ENCODE measurements at regions not wholly inside any gene's neighbourhood (a gene's known extent, or its start where the extent isn't known, plus 50 kb on each side); places are given as distances from the start of the nearest gene placed in this dataset.

GRCh38 chr2:67201521-67201920, 195.6 kb upstream of the ETAA1 start:
- no peaks in the 10 kb centered on the region for H3K9me3 ChIP-seq
- no peak overlapping the region for H3K4me3 ChIP-seq
- no peak for TF ChIP-seq POLR2AphosphoS5 (IDR thresholded peaks at IDR 0.05)
- TF ChIP-seq CTCF (IDR thresholded peaks at IDR 0.05) = no peak
- WGBS = 85% methylated on average over 3 of the region's 3 CpGs
- H3K4me1 ChIP-seq = no peaks in the 10 kb centered on the region
- no peak for DNase-seq (ENCODE audit: extremely low spot score)
- H3K27ac ChIP-seq (replicated peaks in 1 of 4) = no peak overlapping the region
- H3K27me3 ChIP-seq = no peaks in the 10 kb centered on the region
- no peaks in the 10 kb centered on the region for H3K36me3 ChIP-seq
- intact Hi-C loops (cut with DNase I) = no loop called here

GRCh38 chr2:67204349-67204748, 192.8 kb upstream of the ETAA1 start:
- H3K4me1 ChIP-seq = no peaks in the 10 kb centered on the region
- H3K27ac ChIP-seq (replicated peaks in 1 of 4) = no peak overlapping the region
- H3K27me3 ChIP-seq = no peaks in the 10 kb centered on the region
- DNase-seq (ENCODE audit: extremely low spot score) = no peak
- H3K4me3 ChIP-seq = no peak overlapping the region
- WGBS = 82% methylated on average over 1 of the region's 1 CpG
- TF ChIP-seq POLR2AphosphoS5 (IDR thresholded peaks at IDR 0.05) (no peak), CTCF (IDR thresholded peaks at IDR 0.05) (no peak), POLR2A (IDR thresholded peaks at IDR 0.05; ENCODE audit: low read depth) (no peak), EP300 (IDR thresholded peaks at IDR 0.05) (no peak)
- intact Hi-C loops (cut with DNase I) = no loop called here
- H3K9me3 ChIP-seq = no peaks in the 10 kb centered on the region
- no peaks in the 10 kb centered on the region for H3K36me3 ChIP-seq

GRCh38 chr2:67208887-67209500, 188.1 kb upstream of the ETAA1 start:
- WGBS = 75% methylated on average over 3 of the region's 3 CpGs
- Histone ChIP-seq H3K4me3 (no peak overlapping the region), H3K9me3 (no peaks in the 10 kb centered on the region), H3K36me3 (no peaks in the 10 kb centered on the region), H3K27me3 (no peaks in the 10 kb centered on the region), H3K27ac (replicated peaks in 1 of 4) (no peak overlapping the region), H3K4me1 (no peaks in the 10 kb centered on the region)
- DNase-seq (ENCODE audit: extremely low spot score) = no peak
- intact Hi-C loops (cut with DNase I) = no loop called here
- TF ChIP-seq POLR2A (IDR thresholded peaks at IDR 0.05; ENCODE audit: low read depth) = no peak
- TF ChIP-seq POLR2AphosphoS5 (IDR thresholded peaks at IDR 0.05) = no peak
- TF ChIP-seq CTCF (IDR thresholded peaks at IDR 0.05) = no peak
- TF ChIP-seq EP300 (IDR thresholded peaks at IDR 0.05) = no peak

- 84% methylated on average over 4 of the region's 4 CpGs for WGBS
These were observed 186.7 kb upstream of the ETAA1 start for GRCh38 chr2:67210430-67210829.

More at GRCh38 chr2:67210430-67210829, 186.7 kb upstream of the ETAA1 start:
- no peak overlapping the region for H3K27ac ChIP-seq (replicated peaks in 1 of 4)
- H3K4me1 ChIP-seq = peaks cover 0 to 13% (median 8%) of the 10 kb centered on the region in 4 donors
- TF ChIP-seq POLR2AphosphoS5 (IDR thresholded peaks at IDR 0.05) = no peak
- TF ChIP-seq CTCF (IDR thresholded peaks at IDR 0.05) = no peak
- TF ChIP-seq EP300 (IDR thresholded peaks at IDR 0.05) = no peak
- TF ChIP-seq POLR2A (IDR thresholded peaks at IDR 0.05; ENCODE audit: low read depth) = no peak
- H3K4me3 ChIP-seq = no peak overlapping the region
- intact Hi-C loops (cut with DNase I) = loop anchor here (10.0 kb wide), 1 partner anchor 506 kb away; no protein-coding TSS in a partner anchor
- H3K9me3 ChIP-seq = no peaks in the 10 kb centered on the region
- no peaks in the 10 kb centered on the region for H3K27me3 ChIP-seq
- no peaks in the 10 kb centered on the region for H3K36me3 ChIP-seq
- no peak for DNase-seq (ENCODE audit: extremely low spot score)

Data from esophagus muscularis mucosa (tissue), 4 donors.